K562 (cell line): ENCODE measurements at regions not wholly inside any gene's neighbourhood (a gene's known extent, or its start where the extent isn't known, plus 50 kb on each side); places are given as distances from the start of the nearest gene placed in this dataset.
A peak's percentile ranks its signal among the peaks of the same experiment; 100 is the strongest.

ENCODE experiments used
- ATAC-seq: fragments of 200-7000 bp; cut with Tn5 transposase; 3 replicates; pipeline ENCODE4 v1.9.1; 2020; ENCODE audit warnings: moderate library complexity
- BruUV-seq: library from RNA; stranded (reverse); fragments of 400-500 nt; replicated peaks from 2 replicates; lab custom pipeline; 2021; lab: Mats Ljungman, UMichigan
- CTCF ChIA-PET: fragments of 300-600 bp; formaldehyde crosslinking; extraction: SDS; loops from one replicate; lab custom pipeline; 2021; ENCODE audit warnings: low intra/inter-chr PET ratio; lab: Yijun Ruan, JAX
- POLR2A ChIA-PET: fragments of 300-600, 350-650 bp; sonication (Branson Sonifier 250); formaldehyde crosslinking; extraction: SDS; loops from one replicate; lab custom pipeline; 2021; ENCODE audit warnings: antibody characterized with exemption, inconsistent platforms; lab: Yijun Ruan, JAX
- DNase-seq, 4 experiments: peaks; one replicate each; pipeline versions ENCODE4 v3.0.0 to v3.0.0-alpha.2; 2011 to 2018; ENCODE audit warnings: low spot score in 3 of 4, mixed read lengths in 3 of 4; ENCODE audit errors: extremely low read depth in 1 of 4
- FAIRE-seq: peaks from 2 replicates; lab custom pipeline; 2011; peaks lifted over from hg19 to GRCh38; lab: Jason Lieb, UNC
- H2AFZ ChIP-seq: 2 replicates; pipeline ENCODE4 v1.6.0; 2011; ENCODE audit warnings: low read depth, low read length, control low read depth, inconsistent platforms
- H3K27ac ChIP-seq: fragments of 200-600 bp; 3 replicates; pipeline ENCODE4 v1.8.0; 2011; ENCODE audit warnings: low read depth, mild to moderate bottlenecking, control low read depth, inconsistent platforms, low read length, moderate library complexity, mixed read lengths; ENCODE audit errors: extremely low read depth
- H3K27me3 ChIP-seq, 2 experiments: fragments of 300-600 bp in 1 of 2; 2 replicates in 1 of 2; 3 replicates in 1 of 2; pipeline versions ENCODE4 v1.6.0 to v1.8.0; 2011; ENCODE audit warnings: inconsistent platforms in 2 of 2, low read length in 2 of 2, mild to moderate bottlenecking in 1 of 2, mixed read lengths in 1 of 2, moderate library complexity in 1 of 2; ENCODE audit not compliant: control insufficient read depth in 2 of 2, insufficient read depth in 2 of 2
- H3K36me3 ChIP-seq: fragments of 300-600 bp; 3 replicates; pipeline ENCODE4 v1.8.0; 2011; ENCODE audit warnings: mild to moderate bottlenecking, low read length, inconsistent platforms; ENCODE audit not compliant: control insufficient read depth, insufficient read depth
- H3K4me1 ChIP-seq, 2 experiments: fragments of 200-600 bp in 1 of 2; replicated peaks in 1 of 2; 2 replicates in 1 of 2; 3 replicates in 1 of 2; pipeline versions ENCODE4 v1.5.1 to v1.8.0; 2011; ENCODE audit warnings: inconsistent platforms in 2 of 2, low read length in 2 of 2, mild to moderate bottlenecking in 1 of 2, mixed read lengths in 1 of 2, moderate library complexity in 1 of 2; ENCODE audit not compliant: control insufficient read depth in 2 of 2, insufficient read depth in 2 of 2
- H3K4me2 ChIP-seq: 2 replicates; pipeline ENCODE4 v1.6.1; 2011; ENCODE audit warnings: low read length, control low read depth, inconsistent platforms, mixed read lengths; ENCODE audit not compliant: insufficient read depth
- H3K4me3 ChIP-seq: fragments of 200-600 bp; sonication (generic), shearing (Covaris generic); 2 replicates; pipeline ENCODE4 v1.5.1; 2016; ENCODE audit warnings: control low read depth, inconsistent platforms
- H3K79me2 ChIP-seq: fragments of 200-600 bp; 3 replicates; pipeline ENCODE4 v1.8.0; 2011; ENCODE audit warnings: low read length, inconsistent platforms; ENCODE audit not compliant: control insufficient read depth, insufficient read depth
- H3K9ac ChIP-seq, 2 experiments: 2 replicates each; pipeline versions ENCODE4 v1.6.0 to v1.6.1; 2011; ENCODE audit warnings: low read depth in 2 of 2, low read length in 2 of 2, control low read depth in 1 of 2, inconsistent platforms in 1 of 2, mild to moderate bottlenecking in 1 of 2, mixed read lengths in 1 of 2; ENCODE audit not compliant: insufficient read depth in 1 of 2
- H3K9me1 ChIP-seq: one replicate; pipeline ENCODE4 v1.6.0; 2011; ENCODE audit warnings: inconsistent platforms, mild to moderate bottlenecking, low read length, moderate library complexity; ENCODE audit not compliant: control insufficient read depth, insufficient read depth
- H3K9me3 ChIP-seq: replicated peaks from 2 replicates; pipeline ENCODE4 v1.5.1; 2011; ENCODE audit warnings: low read depth, low read length, inconsistent platforms; ENCODE audit not compliant: control insufficient read depth, insufficient read depth
- H4K20me1 ChIP-seq: replicated peaks from 2 replicates; pipeline ENCODE4 v1.6.1; 2011; ENCODE audit warnings: low read length, inconsistent platforms, mixed read lengths; ENCODE audit not compliant: control insufficient read depth, insufficient read depth
- C11orf30 ChIP-seq: fragments of 450-650 bp; IDR thresholded peaks from 2 replicates; pipeline ENCODE4 v1.6.1; 2016; ENCODE audit warnings: low read depth, mild to moderate bottlenecking
- CBFA2T3 ChIP-seq: fragments of 450-650 bp; IDR thresholded peaks from 2 replicates; pipeline ENCODE4 v1.6.1; 2017
- CSDE1 ChIP-seq, 2 experiments: fragments of 450-650 bp; IDR thresholded peaks; 2 replicates each; pipeline ENCODE4 v1.6.1; 2016; ENCODE audit warnings: mild to moderate bottlenecking in 1 of 2
- DPF2 ChIP-seq: fragments of 450-650 bp; IDR thresholded peaks from 2 replicates; pipeline ENCODE4 v1.6.1; 2016
- EP300 ChIP-seq: IDR thresholded peaks from 2 replicates; pipeline ENCODE4 v1.6.1; 2012; ENCODE audit warnings: low read length, improper control_type of control experiment
- HDAC8 ChIP-seq: fragments of 450-650 bp; IDR thresholded peaks from 2 replicates; pipeline ENCODE4 v1.6.1; 2016; ENCODE audit warnings: mild to moderate bottlenecking, missing genetic modification characterization, moderate library complexity, missing compliant biosample characterization
- HEY1 ChIP-seq: fragments of 250-450 bp; sonication (Bioruptor Pico); IDR thresholded peaks from 2 replicates; pipeline ENCODE4 v1.5.0; 2020; ENCODE audit warnings: mild to moderate bottlenecking, moderate library complexity, borderline replicate concordance
- HMG20B ChIP-seq: fragments of 250-450 bp; sonication (Bioruptor Pico); IDR thresholded peaks from 2 replicates; pipeline ENCODE4 v1.5.0; 2021; ENCODE audit warnings: mild to moderate bottlenecking
- JUN ChIP-seq, 2 experiments: sonication (generic) in 1 of 2; formaldehyde crosslinking in 1 of 2; IDR thresholded peaks; 2 replicates each; pipeline versions ENCODE4 v1.6.1 to v1.8.0; 2012 to 2022; ENCODE audit warnings: borderline replicate concordance in 2 of 2, mild to moderate bottlenecking in 2 of 2, improper control_type of control experiment in 1 of 2, low read depth in 1 of 2, low read length in 1 of 2, missing genetic modification reagents in 1 of 2
- MEF2A ChIP-seq: IDR thresholded peaks from 2 replicates; pipeline ENCODE4 v1.6.1; 2011; ENCODE audit warnings: low read depth, mild to moderate bottlenecking, low read length, moderate library complexity; ENCODE audit not compliant: control insufficient read depth
- MLX ChIP-seq, 2 experiments: fragments of 450-650 bp in 1 of 2; sonication (generic) in 1 of 2; formaldehyde crosslinking; conservative IDR thresholded peaks; 2 replicates each; pipeline versions ENCODE4 v1.4.0 to v1.8.1; 2020 to 2022; ENCODE audit warnings: mild to moderate bottlenecking in 1 of 2, missing genetic modification reagents in 1 of 2
- NCOA2 ChIP-seq, 2 experiments: fragments of 450-650 bp; IDR thresholded peaks; 2 replicates each; pipeline ENCODE4 v1.6.1; 2018; ENCODE audit warnings: mild to moderate bottlenecking in 2 of 2, moderate library complexity in 1 of 2; ENCODE audit not compliant: partially characterized antibody in 2 of 2
- NFIC ChIP-seq: fragments of 450-650 bp; IDR thresholded peaks from 2 replicates; pipeline ENCODE4 v1.6.1; 2017; ENCODE audit warnings: mild to moderate bottlenecking, inconsistent platforms
- NR2F6 ChIP-seq: fragments of 450-650 bp; formaldehyde crosslinking; IDR thresholded peaks from 2 replicates; pipeline ENCODE4 v1.4.0; 2020; ENCODE audit warnings: mild to moderate bottlenecking
- SMAD2 ChIP-seq: fragments of 150-350 bp; IDR thresholded peaks from 2 replicates; pipeline ENCODE4 v1.6.1; 2014; ENCODE audit warnings: low read depth, mild to moderate bottlenecking, low read length
- SNRNP70 ChIP-seq: fragments of 200-400 bp; formaldehyde crosslinking; optimal IDR thresholded peaks from 2 replicates; pipeline ENCODE3; 2017; ENCODE audit warnings: low read depth, low read length
- STAT5B ChIP-seq: fragments of 250-450 bp; sonication (Bioruptor Pico); IDR thresholded peaks from 2 replicates; pipeline ENCODE4 v1.8.0; 2021; ENCODE audit warnings: mild to moderate bottlenecking, inconsistent platforms
- SUPT5H ChIP-seq: fragments of 450-650 bp; IDR thresholded peaks from 2 replicates; pipeline ENCODE4 v1.6.1; 2016
- TBL1XR1 ChIP-seq, 2 experiments: IDR thresholded peaks; 2 replicates each; pipeline ENCODE4 v1.6.1; 2012; ENCODE audit warnings: improper control_type of control experiment in 2 of 2, low read length in 2 of 2, mild to moderate bottlenecking in 1 of 2
- ZNF431 ChIP-seq: sonication (generic); formaldehyde crosslinking; IDR thresholded peaks from 2 replicates; pipeline ENCODE4 v1.8.0; 2022; ENCODE audit warnings: mild to moderate bottlenecking, missing genetic modification reagents
- ZNF592 ChIP-seq: fragments of 450-650 bp; IDR thresholded peaks from 2 replicates; pipeline ENCODE4 v1.6.1; 2017; ENCODE audit warnings: antibody characterized with exemption, mild to moderate bottlenecking
- ZNF764 ChIP-seq: fragments of 250-450 bp; sonication (Bioruptor Pico); IDR thresholded peaks from 2 replicates; pipeline ENCODE4 v1.4.0; 2020; ENCODE audit warnings: low read depth, mild to moderate bottlenecking, moderate library complexity
- WGBS: fragments of 100-300 bp; shearing (Covaris generic); methylation state at CpG from one replicate; pipeline ENCODE4 v1.1.6; 2016; ENCODE audit warnings: low coverage, mixed read lengths; ENCODE audit not compliant: insufficient coverage; ENCODE audit errors: missing lambda C conversion rate; 5-methylcytosine and 5-hydroxymethylcytosine counted together
- in situ Hi-C: fragments of 300-500 bp; cut with MboI; formaldehyde crosslinking; loops from 4 replicates; pipeline ENCODE4 v1.15.0; 2018; ENCODE audit warnings: inconsistent platforms, mixed read lengths
- intact Hi-C: fragments of 100-400 bp; cut with micrococcal nuclease; formaldehyde crosslinking; loops from 2 replicates; pipeline ENCODE4 v1.14.2; 2022

- DNase-seq, result peak in 3 of 4 experiments; percentile 20 to 70 (median 43)
- Histone ChIP-seq H4K20me1 (no peaks in the 10 kb centered on the region), H3K27ac (peak overlapping the region; percentile 68), H3K4me2 (peak overlapping the region; percentile 40), H2AFZ (peak overlapping the region; percentile 89), H3K79me2 (no peaks in the 10 kb centered on the region), H3K9me3 (no peaks in the 10 kb centered on the region; the same call in 1 of the 2 replicates), H3K4me1 (peaks cover 0 to 6% of the 10 kb centered on the region in 2 experiments; a peak in 4 of 5 replicates), H3K36me3 (no peaks in the 10 kb centered on the region), H3K27me3 (no peaks in the 10 kb centered on the region), H3K4me3 (no peak overlapping the region), H3K9ac (peak overlapping the region in 1 of 2 experiments; percentile 8; a peak in 1 of 4 replicates), H3K9me1 (no peaks in the 10 kb centered on the region)
- intact Hi-C loops (no loop called here), in situ Hi-C loops (no loop called here)
- peak; percentile 80 for ATAC-seq
- ChIA-PET POLR2A (no interaction called here), CTCF (no interaction called here)
- no TSS peak for BruUV-seq
- 8% methylated on average over 2 of the region's 2 CpGs for WGBS
- peak; percentile 6 for FAIRE-seq
- TF ChIP-seq SNRNP70 (no peak), JUN (IDR thresholded peaks at IDR 0.05; ENCODE audit: borderline replicate concordance, low read depth, low read length) (no peak), JUN (CRISPR knock-in tag; IDR thresholded peaks at IDR 0.05; ENCODE audit: borderline replicate concordance) (no peak), NR2F6 (CRISPR knock-in tag) (no peak), CSDE1 (IDR thresholded peaks at IDR 0.05) (no peak), ZNF431 (CRISPR knock-in tag) (no peak), SMAD2 (no peak), C11orf30 (no peak), ZNF764 (no peak), MEF2A (no peak), SUPT5H (no peak), HMG20B (CRISPR knock-in tag) (no peak), NCOA2 (IDR thresholded peaks at IDR 0.05; ENCODE audit: partially characterized antibody in 2 of 2) (peak in 1 of 2 experiments; percentile 27), HDAC8 (no peak), DPF2 (peak; percentile 40; the same call in 1 of the 2 replicates), HEY1 (CRISPR knock-in tag) (no peak), STAT5B (CRISPR knock-in tag) (no peak), CBFA2T3 (peak; percentile 82), ZNF592 (no peak), EP300 (peak; percentile 57; the same call in 1 of the 2 replicates), MLX (CRISPR knock-in tag; conservative IDR thresholded peaks at IDR 0.05) (no peak), NFIC (peak; percentile 23; the same call in 1 of the 2 replicates), TBL1XR1 (IDR thresholded peaks at IDR 0.05; ENCODE audit: low read length in 2 of 2) (0 out of 4 replicates have a peak, but pooled peaks of 1 of the 2 experiments have one; percentile 39)
Measured at GRCh38 chr4:143819029-143819428, 86.3 kb downstream of the GYPE start.
